Activated B cell treated with CpG ODN at 0.5 μM for 24 hours (primary cell): ENCODE measurements at regions not wholly inside any gene's neighbourhood (a gene's known extent, or its start where the extent isn't known, plus 50 kb on each side); places are given as distances from the start of the nearest gene placed in this dataset.
"Not testable (repeated sequence)": the region's sequence is repeated elsewhere in the genome, so short reads cannot be mapped to it uniquely, and the experiment has no call there.

Experiments
- ATAC-seq: fragments of 200-7000 bp; cut with Tn5 transposase; one replicate; pipeline ENCODE4 v1.10.0; 2021; ENCODE audit warnings: low read depth, mild to moderate bottlenecking, moderate library complexity
- CTCF ChIA-PET: fragments of 350-600 bp; sonication (Branson Sonifier 250); formaldehyde crosslinking; loops from one replicate; lab custom pipeline; 2021; ENCODE audit warnings: antibody characterized with exemption; lab: Charles Lee
- POLR2A ChIA-PET: fragments of 350-600 bp; sonication (Branson Sonifier 250); formaldehyde crosslinking; loops from one replicate; lab custom pipeline; 2021; ENCODE audit warnings: antibody characterized with exemption; lab: Charles Lee
- DNase-seq: peaks from one replicate; pipeline ENCODE4 v3.0.0; 2022
- H3K27ac Mint-ChIP-seq: one replicate; pipeline ENCODE4 v1.8.0; 2020; ENCODE audit warnings: mixed read lengths
- H3K27me3 Mint-ChIP-seq: one replicate; pipeline ENCODE4 v1.8.0; 2021; ENCODE audit warnings: mixed read lengths
- H3K36me3 Mint-ChIP-seq: one replicate; pipeline ENCODE4 v1.8.0; 2021; ENCODE audit warnings: low read depth, mixed read lengths
- H3K4me1 Mint-ChIP-seq: one replicate; pipeline ENCODE4 v1.8.0; 2021; ENCODE audit warnings: mixed read lengths
- H3K4me3 Mint-ChIP-seq: one replicate; pipeline ENCODE4 v1.8.0; 2020; ENCODE audit warnings: mild to moderate bottlenecking, mixed read lengths
- H3K9me3 Mint-ChIP-seq: one replicate; pipeline ENCODE4 v1.8.0; 2020; ENCODE audit warnings: mixed read lengths
- CTCF ChIP-seq: fragments of 200-600 bp; IDR thresholded peaks from one replicate; pipeline ENCODE4 v1.8.0; 2022; ENCODE audit warnings: antibody characterized with exemption, mild to moderate bottlenecking
- intact Hi-C: fragments of 100-400 bp; cut with micrococcal nuclease; formaldehyde crosslinking; loops from one replicate; pipeline ENCODE4 v1.15.1; 2024

GRCh38 chr5:88647901-88648300 is 235.1 kb downstream of the MEF2C start:
- CTCF ChIA-PET = no interaction called here
- no peak for ATAC-seq
- no peak for TF ChIP-seq CTCF

GRCh38 chr5:88646866-88647265 is 236.1 kb downstream of the MEF2C start:
- no peak overlapping the region for H3K4me3 Mint-ChIP-seq
- ATAC-seq (no peak), DNase-seq (no peak)
- ChIA-PET POLR2A (interaction anchor here (0.6 kb wide), 1 partner anchor 1793 kb away, joined by 3 read pairs; no protein-coding TSS in a partner anchor), CTCF (no interaction called here)
- no peaks in the 10 kb centered on the region for H3K36me3 Mint-ChIP-seq
- TF ChIP-seq CTCF = no peak
- H3K9me3 Mint-ChIP-seq = no peaks in the 10 kb centered on the region
- peaks cover 25% of the 10 kb centered on the region for H3K27me3 Mint-ChIP-seq
- H3K4me1 Mint-ChIP-seq = no peaks in the 10 kb centered on the region
- intact Hi-C loops = no loop called here
- no peak overlapping the region for H3K27ac Mint-ChIP-seq

More at GRCh38 chr5:88647901-88648300, 235.1 kb downstream of the MEF2C start:
- no peak overlapping the region for H3K4me3 Mint-ChIP-seq
- no peaks in the 10 kb centered on the region for H3K9me3 Mint-ChIP-seq
- intact Hi-C loops = no loop called here
- peaks cover 29% of the 10 kb centered on the region for H3K27me3 Mint-ChIP-seq
- DNase-seq = no peak
- POLR2A ChIA-PET = no interaction called here
- H3K4me1 Mint-ChIP-seq = no peaks in the 10 kb centered on the region
- no peak overlapping the region for H3K27ac Mint-ChIP-seq
- no peaks in the 10 kb centered on the region for H3K36me3 Mint-ChIP-seq

GRCh38 chr5:88644676-88645075 is 238.3 kb downstream of the MEF2C start:
- no peak for TF ChIP-seq CTCF

GRCh38 chr5:88643315-88643714 is 239.7 kb downstream of the MEF2C start:
- no peak overlapping the region for H3K4me3 Mint-ChIP-seq
- intact Hi-C loops = no loop called here
- H3K27me3 Mint-ChIP-seq = peaks cover 21% of the 10 kb centered on the region
- ChIA-PET POLR2A (no interaction called here), CTCF (no interaction called here)
- no peaks in the 10 kb centered on the region for H3K9me3 Mint-ChIP-seq
- DNase-seq (no peak), ATAC-seq (no peak)
- H3K4me1 Mint-ChIP-seq = no peaks in the 10 kb centered on the region
- no peak for TF ChIP-seq CTCF
- H3K27ac Mint-ChIP-seq = no peak overlapping the region
- H3K36me3 Mint-ChIP-seq = no peaks in the 10 kb centered on the region

More at GRCh38 chr5:88644676-88645075, 238.3 kb downstream of the MEF2C start:
- no peak overlapping the region for H3K4me3 Mint-ChIP-seq
- H3K4me1 Mint-ChIP-seq = no peaks in the 10 kb centered on the region
- no peaks in the 10 kb centered on the region for H3K9me3 Mint-ChIP-seq
- intact Hi-C loops = no loop called here
- no peaks in the 10 kb centered on the region for H3K36me3 Mint-ChIP-seq
- H3K27me3 Mint-ChIP-seq = peaks cover 12% of the 10 kb centered on the region
- H3K27ac Mint-ChIP-seq = no peak overlapping the region
- ATAC-seq (no peak), DNase-seq (no peak)
- ChIA-PET CTCF (no interaction called here), POLR2A (no interaction called here)

GRCh38 chr5:88634014-88634413 is 249.0 kb downstream of the MEF2C start:
- POLR2A ChIA-PET = no interaction called here
- CTCF ChIA-PET = no interaction called here
- H3K27me3 Mint-ChIP-seq = peaks cover 9% of the 10 kb centered on the region
- DNase-seq (no peak), ATAC-seq (no peak)
- TF ChIP-seq CTCF = no peak
- intact Hi-C loops = no loop called here
- no peaks in the 10 kb centered on the region for H3K4me1 Mint-ChIP-seq
- no peak overlapping the region for H3K27ac Mint-ChIP-seq
- no peak overlapping the region for H3K4me3 Mint-ChIP-seq
- H3K9me3 Mint-ChIP-seq = no peaks in the 10 kb centered on the region
- no peaks in the 10 kb centered on the region for H3K36me3 Mint-ChIP-seq

- POLR2A ChIA-PET, intact Hi-C loops, H3K36me3 Mint-ChIP-seq, CTCF ChIA-PET, DNase-seq, H3K27ac Mint-ChIP-seq, H3K4me1 Mint-ChIP-seq, H3K4me3 Mint-ChIP-seq, ATAC-seq: not testable (repeated sequence)
- Mint-ChIP-seq H3K27me3 (peaks cover 12% of the 10 kb centered on the region), H3K9me3 (peaks cover 14% of the 10 kb centered on the region)
Measured at GRCh38 chr5:88622890-88623289, 260.1 kb downstream of the MEF2C start.

- POLR2A ChIA-PET, ATAC-seq, DNase-seq, H3K27ac Mint-ChIP-seq, H3K4me1 Mint-ChIP-seq, H3K4me3 Mint-ChIP-seq, H3K9me3 Mint-ChIP-seq, H3K36me3 Mint-ChIP-seq, CTCF ChIA-PET, H3K27me3 Mint-ChIP-seq, intact Hi-C loops: not testable (repeated sequence)
Measured at GRCh38 chr5:88615767-88616166, 267.2 kb downstream of the MEF2C start.
